Panc1 (cell line): ENCODE measurements at regions not wholly inside any gene's neighbourhood (a gene's known extent, or its start where the extent isn't known, plus 50 kb on each side); places are given as distances from the start of the nearest gene placed in this dataset.

Experiments
- ATAC-seq: fragments of 200-7000 bp; cut with Tn5 transposase; 2 replicates; pipeline ENCODE4 v1.9.1; 2020; ENCODE audit warnings: mild to moderate bottlenecking, moderate library complexity
- BruUV-seq: library from RNA; stranded (reverse); fragments of 400-500 nt; replicated peaks from 2 replicates; lab custom pipeline; 2021; lab: Mats Ljungman, UMichigan
- CTCF ChIA-PET: fragments of 300-600 bp; sonication (Branson Sonifier 250); formaldehyde crosslinking; loops from one replicate; lab custom pipeline; 2022; ENCODE audit warnings: antibody characterized with exemption; lab: Charles Lee
- POLR2A ChIA-PET: fragments of 300-600 bp; sonication (Branson Sonifier 250); formaldehyde crosslinking; loops from one replicate; lab custom pipeline; 2022; ENCODE audit warnings: antibody characterized with exemption; lab: Charles Lee
- DNase-seq: peaks from one replicate; pipeline ENCODE4 v3.0.0-alpha.2; 2010; ENCODE audit warnings: low read depth, low spot score
- H3K27ac ChIP-seq: 2 replicates; pipeline ENCODE4 v1.5.1; 2011; ENCODE audit warnings: mild to moderate bottlenecking, low read length, inconsistent platforms
- H3K27me3 ChIP-seq: fragments of 200-500 bp; sonication (Bioruptor generic); 2 replicates; pipeline ENCODE4 v1.6.0; 2014; ENCODE audit warnings: low read length, inconsistent platforms; ENCODE audit not compliant: control insufficient read depth, insufficient read depth
- H3K36me3 ChIP-seq: fragments of 200-500 bp; sonication (Bioruptor generic); 2 replicates; pipeline ENCODE4 v1.5.1; 2014; ENCODE audit warnings: inconsistent platforms, mild to moderate bottlenecking, low read length, moderate library complexity; ENCODE audit not compliant: control insufficient read depth, insufficient read depth
- H3K4me1 ChIP-seq: 2 replicates; pipeline ENCODE4 v1.5.1; 2011; ENCODE audit warnings: inconsistent platforms, mild to moderate bottlenecking, low read length, moderate library complexity; ENCODE audit not compliant: control insufficient read depth, insufficient read depth
- H3K4me3 ChIP-seq, 2 experiments: 2 replicates each; pipeline ENCODE4 v1.5.1; 2011 to 2012; ENCODE audit warnings: low read depth in 2 of 2, low read length in 2 of 2, mild to moderate bottlenecking in 2 of 2, inconsistent platforms in 1 of 2, moderate library complexity in 1 of 2
- H3K9me3 ChIP-seq: fragments of 200-500 bp; sonication (Bioruptor generic); 2 replicates; pipeline ENCODE4 v1.5.1; 2014; ENCODE audit warnings: low read depth, mild to moderate bottlenecking, inconsistent platforms, low read length, moderate library complexity; ENCODE audit not compliant: control insufficient read depth, insufficient read depth
- POLR2AphosphoS5 ChIP-seq: IDR thresholded peaks from 2 replicates; pipeline ENCODE4 v1.6.1; 2012; ENCODE audit warnings: mild to moderate bottlenecking, low read depth, low read length, moderate library complexity
- SIN3A ChIP-seq: IDR thresholded peaks from 2 replicates; pipeline ENCODE4 v1.6.1; 2012; ENCODE audit warnings: low read depth, mild to moderate bottlenecking, low read length, moderate library complexity, borderline replicate concordance; ENCODE audit not compliant: insufficient read depth
- TCF7L2 ChIP-seq: IDR thresholded peaks from 2 replicates; pipeline ENCODE4 v1.6.1; 2011; ENCODE audit warnings: mild to moderate bottlenecking, low read depth, low read length, inconsistent platforms
- in situ Hi-C: cut with HindIII; loops from 2 replicates; pipeline ENCODE4 v1.10.0; 2016; ENCODE audit warnings: low sequenced_read_pairs, low pct_unique_long_range_greater_than_20kb
- intact Hi-C: fragments of 100-400 bp; cut with micrococcal nuclease; formaldehyde crosslinking; loops from one replicate; pipeline ENCODE4 v1.10.0; 2022; ENCODE audit not compliant: unreplicated experiment
- TF ChIP-seq, protein P1 (sequence below), 2 experiments: IDR thresholded peaks; 2 replicates each; pipeline ENCODE4 v1.6.1; 2011 to 2012; ENCODE audit warnings: low read depth in 2 of 2, control low read depth in 1 of 2, low read length in 1 of 2, mild to moderate bottlenecking in 1 of 2, moderate library complexity in 1 of 2; ENCODE audit not compliant: insufficient read depth in 1 of 2
- TF ChIP-seq, protein P2 (sequence below): fragments of 450-650 bp; IDR thresholded peaks from 2 replicates; pipeline ENCODE4 v1.5.1; 2017; ENCODE audit warnings: mild to moderate bottlenecking

DNA sequence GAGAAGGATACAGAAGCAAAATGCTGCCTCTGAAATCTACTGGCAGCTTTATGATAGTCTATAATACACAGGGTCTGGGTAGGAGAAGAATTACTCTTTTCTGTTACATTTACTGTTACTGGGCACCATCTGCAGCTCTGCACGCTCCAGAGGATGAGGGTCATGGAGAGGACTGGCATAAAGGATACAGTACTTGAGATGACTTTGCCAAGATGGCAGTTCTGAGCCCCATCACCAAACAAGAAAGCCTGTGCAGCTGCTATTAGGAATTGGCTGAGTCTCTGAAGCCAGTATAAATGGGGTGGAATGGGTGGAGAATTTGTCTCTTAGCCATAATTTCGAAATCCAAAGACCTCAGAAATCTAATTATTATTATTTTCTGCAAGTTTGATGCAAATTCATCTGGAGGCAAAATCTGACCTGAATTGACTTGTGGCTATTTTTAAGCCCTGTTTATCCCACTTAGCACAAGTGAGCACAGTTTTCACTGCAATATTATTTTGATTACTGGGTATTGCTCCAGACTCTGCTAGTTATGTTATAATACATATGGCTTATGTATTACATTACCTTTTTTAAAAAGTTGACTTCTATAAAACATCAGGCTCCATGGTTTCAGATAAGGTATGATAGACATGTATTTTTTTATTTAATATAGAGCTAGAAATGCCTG is 579.5 kb downstream of the MBD2 start:
- Histone ChIP-seq H3K36me3 (no peaks in the 10 kb centered on the region), H3K9me3 (no peaks in the 10 kb centered on the region), H3K27ac (no peak overlapping the region), H3K4me1 (no peaks in the 10 kb centered on the region), H3K4me3 (no peak overlapping the region), H3K27me3 (no peaks in the 10 kb centered on the region)
- ATAC-seq (no peak), DNase-seq (no peak)
- ChIA-PET CTCF (no interaction called here), POLR2A (no interaction called here)
- TF ChIP-seq POLR2AphosphoS5 (no peak), SIN3A (no peak), TCF7L2 (no peak)
- TF ChIP-seq, protein P1, sequence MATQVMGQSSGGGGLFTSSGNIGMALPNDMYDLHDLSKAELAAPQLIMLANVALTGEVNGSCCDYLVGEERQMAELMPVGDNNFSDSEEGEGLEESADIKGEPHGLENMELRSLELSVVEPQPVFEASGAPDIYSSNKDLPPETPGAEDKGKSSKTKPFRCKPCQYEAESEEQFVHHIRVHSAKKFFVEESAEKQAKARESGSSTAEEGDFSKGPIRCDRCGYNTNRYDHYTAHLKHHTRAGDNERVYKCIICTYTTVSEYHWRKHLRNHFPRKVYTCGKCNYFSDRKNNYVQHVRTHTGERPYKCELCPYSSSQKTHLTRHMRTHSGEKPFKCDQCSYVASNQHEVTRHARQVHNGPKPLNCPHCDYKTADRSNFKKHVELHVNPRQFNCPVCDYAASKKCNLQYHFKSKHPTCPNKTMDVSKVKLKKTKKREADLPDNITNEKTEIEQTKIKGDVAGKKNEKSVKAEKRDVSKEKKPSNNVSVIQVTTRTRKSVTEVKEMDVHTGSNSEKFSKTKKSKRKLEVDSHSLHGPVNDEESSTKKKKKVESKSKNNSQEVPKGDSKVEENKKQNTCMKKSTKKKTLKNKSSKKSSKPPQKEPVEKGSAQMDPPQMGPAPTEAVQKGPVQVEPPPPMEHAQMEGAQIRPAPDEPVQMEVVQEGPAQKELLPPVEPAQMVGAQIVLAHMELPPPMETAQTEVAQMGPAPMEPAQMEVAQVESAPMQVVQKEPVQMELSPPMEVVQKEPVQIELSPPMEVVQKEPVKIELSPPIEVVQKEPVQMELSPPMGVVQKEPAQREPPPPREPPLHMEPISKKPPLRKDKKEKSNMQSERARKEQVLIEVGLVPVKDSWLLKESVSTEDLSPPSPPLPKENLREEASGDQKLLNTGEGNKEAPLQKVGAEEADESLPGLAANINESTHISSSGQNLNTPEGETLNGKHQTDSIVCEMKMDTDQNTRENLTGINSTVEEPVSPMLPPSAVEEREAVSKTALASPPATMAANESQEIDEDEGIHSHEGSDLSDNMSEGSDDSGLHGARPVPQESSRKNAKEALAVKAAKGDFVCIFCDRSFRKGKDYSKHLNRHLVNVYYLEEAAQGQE (IDR thresholded peaks at IDR 0.05; ENCODE audit: insufficient read depth in 1 of 2, low read depth in 2 of 2, low read length in 1 of 2): no peak
- TF ChIP-seq, protein P2, sequence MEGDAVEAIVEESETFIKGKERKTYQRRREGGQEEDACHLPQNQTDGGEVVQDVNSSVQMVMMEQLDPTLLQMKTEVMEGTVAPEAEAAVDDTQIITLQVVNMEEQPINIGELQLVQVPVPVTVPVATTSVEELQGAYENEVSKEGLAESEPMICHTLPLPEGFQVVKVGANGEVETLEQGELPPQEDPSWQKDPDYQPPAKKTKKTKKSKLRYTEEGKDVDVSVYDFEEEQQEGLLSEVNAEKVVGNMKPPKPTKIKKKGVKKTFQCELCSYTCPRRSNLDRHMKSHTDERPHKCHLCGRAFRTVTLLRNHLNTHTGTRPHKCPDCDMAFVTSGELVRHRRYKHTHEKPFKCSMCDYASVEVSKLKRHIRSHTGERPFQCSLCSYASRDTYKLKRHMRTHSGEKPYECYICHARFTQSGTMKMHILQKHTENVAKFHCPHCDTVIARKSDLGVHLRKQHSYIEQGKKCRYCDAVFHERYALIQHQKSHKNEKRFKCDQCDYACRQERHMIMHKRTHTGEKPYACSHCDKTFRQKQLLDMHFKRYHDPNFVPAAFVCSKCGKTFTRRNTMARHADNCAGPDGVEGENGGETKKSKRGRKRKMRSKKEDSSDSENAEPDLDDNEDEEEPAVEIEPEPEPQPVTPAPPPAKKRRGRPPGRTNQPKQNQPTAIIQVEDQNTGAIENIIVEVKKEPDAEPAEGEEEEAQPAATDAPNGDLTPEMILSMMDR: no peak
- no TSS peak for BruUV-seq
- intact Hi-C loops: no loop called here
- in situ Hi-C loops: no loop called here

GRCh38 chr18:53639687-53640086 is 584.8 kb downstream of the MBD2 start:
- H3K27ac ChIP-seq: no peak overlapping the region
- CTCF ChIA-PET: no interaction called here
- H3K9me3 ChIP-seq: no peaks in the 10 kb centered on the region
- no peak overlapping the region for H3K4me3 ChIP-seq
- no peaks in the 10 kb centered on the region for H3K36me3 ChIP-seq
- no peaks in the 10 kb centered on the region for H3K4me1 ChIP-seq
- TF ChIP-seq POLR2AphosphoS5 (no peak), TCF7L2 (no peak), SIN3A (no peak)
- TF ChIP-seq, protein P2: no peak
- TF ChIP-seq, protein P1 (IDR thresholded peaks at IDR 0.05; ENCODE audit: insufficient read depth in 1 of 2, low read depth in 2 of 2, low read length in 1 of 2): no peak
- ATAC-seq: no peak
- no peak for DNase-seq
- no peaks in the 10 kb centered on the region for H3K27me3 ChIP-seq
- no TSS peak for BruUV-seq
- in situ Hi-C loops (no loop called here), intact Hi-C loops (no loop called here)
- POLR2A ChIA-PET: no interaction called here
